Epidermal melanocyte (primary cell): ENCODE measurements at regions not wholly inside any gene's neighbourhood (a gene's known extent, or its start where the extent isn't known, plus 50 kb on each side); places are given as distances from the start of the nearest gene placed in this dataset.

Source experiments
- DNase-seq: peaks from one replicate; pipeline ENCODE4 v3.0.0; 2011; ENCODE audit warnings: low spot score; ENCODE audit not compliant: insufficient read length

GRCh38 chr15:68500363-68501258 lies 68.6 kb upstream of the ITGA11 start:
- DNase-seq = no peak

- no peak for DNase-seq
Observed at GRCh38 chr15:68501259-68501591, 69.3 kb upstream of the ITGA11 start.

- DNase-seq = no peak
Observed at GRCh38 chr15:68501616-68502015, 69.7 kb upstream of the ITGA11 start.

- no peak for DNase-seq
Observed at GRCh38 chr15:68502398-68502901, 70.5 kb upstream of the ITGA11 start.

GRCh38 chr15:68503213-68503612 lies 71.2 kb upstream of the ITGA11 start:
- DNase-seq = no peak

GRCh38 chr15:68503791-68504680 lies 72.1 kb upstream of the ITGA11 start:
- DNase-seq = no peak

- no peak for DNase-seq
Observed at GRCh38 chr15:68504681-68505170, 72.8 kb upstream of the ITGA11 start.

GRCh38 chr15:68506071-68506470 lies 72.7 kb upstream of the CORO2B start:
- no peak for DNase-seq

- DNase-seq = no peak
Observed at GRCh38 chr15:68507447-68507846, 71.3 kb upstream of the CORO2B start.

GRCh38 chr15:68508485-68509189 lies 70.2 kb upstream of the CORO2B start:
- DNase-seq = no peak

GRCh38 chr15:68510558-68510957 lies 68.2 kb upstream of the CORO2B start:
- no peak for DNase-seq

GRCh38 chr15:68511073-68511991 lies 67.5 kb upstream of the CORO2B start:
- DNase-seq = no peak

- DNase-seq = no peak
Observed at GRCh38 chr15:68512052-68512451, 66.7 kb upstream of the CORO2B start.

GRCh38 chr15:68512598-68512997 lies 66.2 kb upstream of the CORO2B start:
- DNase-seq = no peak

GRCh38 chr15:68515371-68516095 lies 63.3 kb upstream of the CORO2B start:
- no peak for DNase-seq

- no peak for DNase-seq
Observed at GRCh38 chr15:68517285-68517761, 61.5 kb upstream of the CORO2B start.

- DNase-seq = no peak
Observed at GRCh38 chr15:68518046-68518445, 60.7 kb upstream of the CORO2B start.

- no peak for DNase-seq
Observed at GRCh38 chr15:68518785-68519430, 59.9 kb upstream of the CORO2B start.
